Smooth muscle cell (in vitro differentiated cells): ENCODE measurements at regions not wholly inside any gene's neighbourhood (a gene's known extent, or its start where the extent isn't known, plus 50 kb on each side); places are given as distances from the start of the nearest gene placed in this dataset.

Source experiments
- DNase-seq: peaks from one replicate; lab custom pipeline; 2025; ENCODE audit not compliant: unreplicated experiment; lab: John Stamatoyannopoulos, UW
- H2AFZ ChIP-seq: fragments of 200-600 bp; sonication (generic); 2 replicates; pipeline ENCODE4 v1.6.0; 2016; ENCODE audit warnings: antibody characterized with exemption, low read depth, mild to moderate bottlenecking
- H3F3A ChIP-seq: fragments of 200-600 bp; sonication (generic); 2 replicates; pipeline ENCODE4 v1.6.0; 2017; ENCODE audit warnings: antibody characterized with exemption, low read depth
- H3K27ac ChIP-seq: fragments of 200-600 bp; sonication (generic); 2 replicates; pipeline ENCODE4 v1.5.1; 2016; ENCODE audit warnings: low read depth, mild to moderate bottlenecking
- H3K27me3 ChIP-seq: fragments of 200-600 bp; sonication (generic); 2 replicates; pipeline ENCODE4 v1.6.1; 2016; ENCODE audit warnings: low read depth, mild to moderate bottlenecking
- H3K36me3 ChIP-seq: fragments of 200-600 bp; sonication (generic); 2 replicates; pipeline ENCODE4 v1.5.1; 2016; ENCODE audit warnings: low read depth
- H3K4me1 ChIP-seq: fragments of 200-600 bp; sonication (generic); 2 replicates; pipeline ENCODE4 v1.5.1; 2016; ENCODE audit warnings: low read depth
- H3K4me2 ChIP-seq: fragments of 200-600 bp; sonication (generic); 2 replicates; pipeline ENCODE4 v1.6.0; 2016; ENCODE audit warnings: mild to moderate bottlenecking
- H3K4me3 ChIP-seq: fragments of 200-600 bp; sonication (generic); 2 replicates; pipeline ENCODE4 v1.5.1; 2016; ENCODE audit warnings: mild to moderate bottlenecking
- H3K79me2 ChIP-seq: fragments of 200-600 bp; sonication (generic); 2 replicates; pipeline ENCODE4 v1.6.0; 2016; ENCODE audit warnings: low read depth, mild to moderate bottlenecking
- H3K9ac ChIP-seq: fragments of 200-600 bp; sonication (generic); 2 replicates; pipeline ENCODE4 v1.6.0; 2016; ENCODE audit warnings: low read depth
- H3K9me3 ChIP-seq: fragments of 200-600 bp; sonication (generic); replicated peaks from 2 replicates; pipeline ENCODE4 v1.5.1; 2016; ENCODE audit warnings: low read depth
- H4K20me1 ChIP-seq: fragments of 200-600 bp; sonication (generic); 2 replicates; pipeline ENCODE4 v1.6.0; 2016; ENCODE audit warnings: low read depth
- CTCF ChIP-seq: fragments of 200-600 bp; sonication (generic); IDR thresholded peaks from 2 replicates; pipeline ENCODE4 v1.5.1; 2017; ENCODE audit warnings: borderline replicate concordance, mild to moderate bottlenecking, antibody characterized with exemption; ENCODE audit not compliant: insufficient read depth, poor library complexity, severe bottlenecking
- WGBS: methylation state at CpG from one replicate; pipeline ENCODE4 v1.1.7; 2016; ENCODE audit warnings: low lambda C conversion rate; 5-methylcytosine and 5-hydroxymethylcytosine counted together

- no peaks in the 10 kb centered on the region for H3F3A ChIP-seq
- DNase-seq = no peak
- no peak overlapping the region for H3K27ac ChIP-seq
- H3K9ac ChIP-seq = no peak overlapping the region
- no peak overlapping the region for H3K4me3 ChIP-seq
- no peaks in the 10 kb centered on the region for H4K20me1 ChIP-seq
- TF ChIP-seq CTCF = no peak
- no peaks in the 10 kb centered on the region for H3K27me3 ChIP-seq
- no peaks in the 10 kb centered on the region for H3K9me3 ChIP-seq
- H3K4me1 ChIP-seq = no peaks in the 10 kb centered on the region
- peak overlapping the region; percentile 14 for H2AFZ ChIP-seq
- no peaks in the 10 kb centered on the region for H3K79me2 ChIP-seq
- H3K36me3 ChIP-seq = no peaks in the 10 kb centered on the region
- peak overlapping the region; percentile 1 for H3K4me2 ChIP-seq
Measured at GRCh38 chr2:187710791-187711521, 156.7 kb upstream of the TFPI start.

- H3K4me2 ChIP-seq = no peak overlapping the region
- H3K9me3 ChIP-seq = no peaks in the 10 kb centered on the region
- H3K4me1 ChIP-seq = peaks cover 6% of the 10 kb centered on the region
- no peaks in the 10 kb centered on the region for H3K79me2 ChIP-seq
- H3K4me3 ChIP-seq = no peak overlapping the region
- no peak for DNase-seq
- H4K20me1 ChIP-seq = no peaks in the 10 kb centered on the region
- H3F3A ChIP-seq = no peaks in the 10 kb centered on the region
- no peak overlapping the region for H3K9ac ChIP-seq
- no peaks in the 10 kb centered on the region for H3K36me3 ChIP-seq
- no peak overlapping the region for H2AFZ ChIP-seq
- no peak for TF ChIP-seq CTCF
- no peaks in the 10 kb centered on the region for H3K27me3 ChIP-seq
- H3K27ac ChIP-seq = no peak overlapping the region
Measured at GRCh38 chr2:187715590-187715989, 161.4 kb upstream of the TFPI start.

GRCh38 chr2:187716301-187716700 is 162.1 kb upstream of the TFPI start:
- Histone ChIP-seq H3K27me3 (no peaks in the 10 kb centered on the region), H3K27ac (no peak overlapping the region), H3K4me1 (peaks cover 6% of the 10 kb centered on the region), H3K4me2 (no peak overlapping the region), H3F3A (no peaks in the 10 kb centered on the region), H3K36me3 (no peaks in the 10 kb centered on the region), H3K9ac (no peak overlapping the region), H4K20me1 (no peaks in the 10 kb centered on the region), H3K4me3 (no peak overlapping the region), H2AFZ (no peak overlapping the region), H3K79me2 (no peaks in the 10 kb centered on the region), H3K9me3 (no peaks in the 10 kb centered on the region)
- no peak for TF ChIP-seq CTCF
- 88% methylated on average over 3 of the region's 3 CpGs for WGBS
- DNase-seq = no peak

GRCh38 chr2:187718092-187718491 is 163.9 kb upstream of the TFPI start:
- H3K9me3 ChIP-seq = no peaks in the 10 kb centered on the region
- no peaks in the 10 kb centered on the region for H3K27me3 ChIP-seq
- no peak overlapping the region for H3K9ac ChIP-seq
- H3K36me3 ChIP-seq = no peaks in the 10 kb centered on the region
- H3K4me3 ChIP-seq = no peak overlapping the region
- peaks cover 6% of the 10 kb centered on the region for H3K4me1 ChIP-seq
- no peak for TF ChIP-seq CTCF
- no peak for DNase-seq
- WGBS = 54% methylated on average over 1 of the region's 1 CpG
- no peaks in the 10 kb centered on the region for H3F3A ChIP-seq
- no peak overlapping the region for H3K4me2 ChIP-seq
- H3K27ac ChIP-seq = no peak overlapping the region
- no peaks in the 10 kb centered on the region for H3K79me2 ChIP-seq
- peak overlapping the region; percentile 74 for H2AFZ ChIP-seq
- H4K20me1 ChIP-seq = no peaks in the 10 kb centered on the region
